IMR-90 (cell line): ENCODE measurements at regions not wholly inside any gene's neighbourhood (a gene's known extent, or its start where the extent isn't known, plus 50 kb on each side); places are given as distances from the start of the nearest gene placed in this dataset.

Experiments used
- ATAC-seq: fragments of 200-7000 bp; cut with Tn5 transposase; 2 replicates; pipeline ENCODE4 v1.9.1; 2020; ENCODE audit warnings: low read depth, mild to moderate bottlenecking, moderate library complexity
- BruUV-seq: library from RNA; stranded (reverse); fragments of 400-500 nt; replicated peaks from 2 replicates; lab custom pipeline; 2021; lab: Mats Ljungman, UMichigan
- CTCF ChIA-PET: fragments of 300-600 bp; formaldehyde crosslinking; extraction: SDS; loops from one replicate; lab custom pipeline; 2021; ENCODE audit warnings: antibody characterized with exemption; lab: Yijun Ruan, JAX
- POLR2A ChIA-PET: fragments of 300-600 bp; sonication (Branson Sonifier 250); formaldehyde crosslinking; loops from one replicate; lab custom pipeline; 2022; ENCODE audit warnings: antibody characterized with exemption; ENCODE audit not compliant: unreplicated experiment; lab: Charles Lee
- DNase-seq: peaks from one replicate; pipeline ENCODE4 v3.0.0; 2013
- H2AFZ ChIP-seq: replicated peaks from 2 replicates; pipeline ENCODE3; 2013; ENCODE audit warnings: low read length, mild to moderate bottlenecking; ENCODE audit not compliant: poor library complexity
- H2AK5ac ChIP-seq: 2 replicates; pipeline ENCODE4 v1.6.1; 2013; ENCODE audit warnings: low read depth, low read length, inconsistent platforms
- H2AK9ac ChIP-seq: replicated peaks from 2 replicates; pipeline ENCODE3; 2013; ENCODE audit warnings: mild to moderate bottlenecking, low read depth, low read length, moderate library complexity; ENCODE audit not compliant: poor library complexity
- H2BK120ac ChIP-seq: 2 replicates; pipeline ENCODE4 v1.6.1; 2013; ENCODE audit warnings: low read depth, low read length, inconsistent platforms
- H2BK15ac ChIP-seq: 3 replicates; pipeline ENCODE4 v1.6.1; 2013; ENCODE audit warnings: low read depth, low read length, inconsistent platforms
- H2BK20ac ChIP-seq: 2 replicates; pipeline ENCODE4 v1.6.1; 2013; ENCODE audit warnings: low read depth, mild to moderate bottlenecking, inconsistent platforms, low read length, moderate library complexity
- H2BK5ac ChIP-seq: 2 replicates; pipeline ENCODE4 v1.6.1; 2013; ENCODE audit warnings: mild to moderate bottlenecking, low read depth, low read length, inconsistent platforms; ENCODE audit not compliant: poor library complexity, severe bottlenecking
- H3K14ac ChIP-seq: replicated peaks from 2 replicates; pipeline ENCODE4 v1.6.1; 2013; ENCODE audit warnings: low read depth, low read length, inconsistent platforms
- H3K18ac ChIP-seq: 2 replicates; pipeline ENCODE4 v1.6.1; 2013; ENCODE audit warnings: low read depth, low read length, control low read depth
- H3K23ac ChIP-seq: 2 replicates; pipeline ENCODE4 v1.6.1; 2013; ENCODE audit warnings: low read depth, low read length, inconsistent platforms
- H3K27ac ChIP-seq: 2 replicates; pipeline ENCODE4 v1.5.1; 2013; ENCODE audit warnings: mild to moderate bottlenecking, control low read depth, low read length; ENCODE audit not compliant: insufficient read depth
- H3K27me3 ChIP-seq: 2 replicates; pipeline ENCODE4 v1.6.1; 2013; ENCODE audit warnings: low read length; ENCODE audit not compliant: control insufficient read depth, insufficient read depth
- H3K36me3 ChIP-seq: 2 replicates; pipeline ENCODE4 v1.6.1; 2013; ENCODE audit warnings: low read length, mixed read lengths; ENCODE audit not compliant: control insufficient read depth, insufficient read depth
- H3K4ac ChIP-seq: 2 replicates; pipeline ENCODE4 v1.6.1; 2013; ENCODE audit warnings: low read depth, low read length, inconsistent platforms
- H3K4me1 ChIP-seq: 2 replicates; pipeline ENCODE4 v1.6.1; 2013; ENCODE audit warnings: low read length, mixed read lengths; ENCODE audit not compliant: control insufficient read depth, insufficient read depth
- H3K4me2 ChIP-seq: 2 replicates; pipeline ENCODE4 v1.6.1; 2013; ENCODE audit warnings: low read depth, mild to moderate bottlenecking, control low read depth, low read length, moderate library complexity
- H3K4me3 ChIP-seq: 2 replicates; pipeline ENCODE4 v1.5.1; 2013; ENCODE audit warnings: low read depth, mild to moderate bottlenecking, control low read depth, low read length, moderate library complexity; ENCODE audit not compliant: insufficient read depth
- H3K56ac ChIP-seq: 2 replicates; pipeline ENCODE4 v1.6.1; 2013; ENCODE audit warnings: low read length, inconsistent platforms; ENCODE audit not compliant: insufficient read depth; ENCODE audit errors: extremely low read depth
- H3K79me1 ChIP-seq, 2 experiments: 2 replicates each; pipeline ENCODE4 v1.6.1; 2013; ENCODE audit warnings: low read length in 2 of 2, inconsistent platforms in 1 of 2, low read depth in 1 of 2
- H3K9ac ChIP-seq: 2 replicates; pipeline ENCODE4 v1.6.1; 2013; ENCODE audit warnings: low read depth, low read length, control low read depth
- H3K9me1 ChIP-seq: 2 replicates; pipeline ENCODE4 v1.6.1; 2013; ENCODE audit warnings: low read length, inconsistent platforms; ENCODE audit not compliant: insufficient read depth
- H3K9me3 ChIP-seq: 2 replicates; pipeline ENCODE4 v1.6.1; 2013; ENCODE audit warnings: low read length; ENCODE audit not compliant: control insufficient read depth, insufficient read depth
- H4K20me1 ChIP-seq: 2 replicates; pipeline ENCODE4 v1.6.1; 2013; ENCODE audit warnings: low read length, inconsistent platforms; ENCODE audit not compliant: insufficient read depth
- H4K5ac ChIP-seq: 2 replicates; pipeline ENCODE4 v1.6.1; 2013; ENCODE audit warnings: mild to moderate bottlenecking, low read depth, low read length, control low read depth
- H4K8ac ChIP-seq, 2 experiments: 2 replicates each; pipeline ENCODE4 v1.6.1; 2013; ENCODE audit warnings: low read depth in 2 of 2, low read length in 2 of 2, control low read depth in 1 of 2, inconsistent platforms in 1 of 2
- H4K91ac ChIP-seq: 2 replicates; pipeline ENCODE4 v1.6.1; 2013; ENCODE audit warnings: low read depth, low read length, inconsistent platforms; ENCODE audit not compliant: insufficient read depth
- BHLHE40 ChIP-seq: fragments of 150-350 bp; IDR thresholded peaks from 2 replicates; pipeline ENCODE4 v1.6.1; 2016; ENCODE audit warnings: mild to moderate bottlenecking, low read depth, low read length
- CEBPB ChIP-seq: IDR thresholded peaks from 2 replicates; pipeline ENCODE4 v1.6.1; 2012; ENCODE audit warnings: low read depth, low read length, improper control_type of control experiment
- CHD1 ChIP-seq: IDR thresholded peaks from 2 replicates; pipeline ENCODE4 v1.6.1; 2012; ENCODE audit warnings: low read depth, low read length, improper control_type of control experiment
- ELK1 ChIP-seq: fragments of 150-350 bp; IDR thresholded peaks from 2 replicates; pipeline ENCODE4 v1.6.1; 2016; ENCODE audit warnings: low read depth, mild to moderate bottlenecking, low read length, moderate library complexity, borderline replicate concordance
- FOS ChIP-seq: fragments of 150-350 bp; IDR thresholded peaks from 2 replicates; pipeline ENCODE4 v1.6.1; 2016; ENCODE audit warnings: low read depth, low read length
- MAFK ChIP-seq: IDR thresholded peaks from 2 replicates; pipeline ENCODE4 v1.6.1; 2012; ENCODE audit warnings: low read depth, low read length, improper control_type of control experiment
- MAZ ChIP-seq: IDR thresholded peaks from 2 replicates; pipeline ENCODE4 v1.6.1; 2012; ENCODE audit warnings: low read depth, mild to moderate bottlenecking, low read length, improper control_type of control experiment, moderate library complexity, borderline replicate concordance
- MXI1 ChIP-seq: IDR thresholded peaks from 2 replicates; pipeline ENCODE4 v1.6.1; 2012; ENCODE audit warnings: low read depth, mild to moderate bottlenecking, low read length, moderate library complexity, borderline replicate concordance
- NFE2L2 ChIP-seq: fragments of 150-350 bp; IDR thresholded peaks from 2 replicates; pipeline ENCODE4 v1.6.1; 2016; ENCODE audit warnings: low read depth, mild to moderate bottlenecking, low read length
- POLR2A ChIP-seq: IDR thresholded peaks from 2 replicates; pipeline ENCODE4 v1.6.1; 2012; ENCODE audit warnings: mild to moderate bottlenecking, low read depth, low read length
- RAD21 ChIP-seq: IDR thresholded peaks from 2 replicates; pipeline ENCODE4 v1.6.1; 2012; ENCODE audit warnings: low read length, improper control_type of control experiment
- RCOR1 ChIP-seq: IDR thresholded peaks from 2 replicates; pipeline ENCODE4 v1.6.1; 2012; ENCODE audit warnings: mild to moderate bottlenecking, low read length, improper control_type of control experiment; ENCODE audit not compliant: insufficient replicate concordance
- RFX5 ChIP-seq: IDR thresholded peaks from 2 replicates; pipeline ENCODE4 v1.8.0; 2012; ENCODE audit warnings: low read depth, mild to moderate bottlenecking, low read length, moderate library complexity
- SMC3 ChIP-seq: fragments of 150-350 bp; IDR thresholded peaks from 2 replicates; pipeline ENCODE4 v1.6.1; 2016; ENCODE audit warnings: low read depth, mild to moderate bottlenecking, antibody characterized with exemption, low read length, moderate library complexity
- WGBS, 2 experiments: methylation state at CpG; one replicate each; pipeline versions ENCODE4 v1.1.5 to v1.1.7; 2013; ENCODE audit warnings: missing lambda C conversion rate in 2 of 2; ENCODE audit not compliant: insufficient read length in 1 of 2; ENCODE audit errors: extremely low coverage in 2 of 2; 5-methylcytosine and 5-hydroxymethylcytosine counted together
- dilution Hi-C: fragments of 300-500 bp; cut with HindIII; formaldehyde crosslinking; loops from one replicate; pipeline ENCODE4 v1.14.3; 2018; ENCODE audit warnings: low sequenced_read_pairs; ENCODE audit not compliant: unreplicated experiment
- in situ Hi-C: fragments of 300-500 bp; cut with MboI; formaldehyde crosslinking; loops from 3 replicates; pipeline ENCODE4 v1.14.3; 2019; ENCODE audit warnings: low sequenced_read_pairs, inconsistent platforms, mixed read lengths
- intact Hi-C: fragments of 100-400 bp; cut with micrococcal nuclease; formaldehyde crosslinking; loops from 2 replicates; pipeline ENCODE4 v1.10.0; 2022
- TF ChIP-seq, protein P1 (sequence below): fragments of 150-350 bp; IDR thresholded peaks from 2 replicates; pipeline ENCODE4 v1.6.1; 2017; ENCODE audit warnings: mild to moderate bottlenecking, antibody characterized with exemption, low read length, low read depth
- TF ChIP-seq, protein P2 (sequence below): conservative IDR thresholded peaks from 2 replicates; pipeline ENCODE4 v1.5.1; 2012; ENCODE audit warnings: mild to moderate bottlenecking, low read depth, low read length, improper control_type of control experiment

DNA sequence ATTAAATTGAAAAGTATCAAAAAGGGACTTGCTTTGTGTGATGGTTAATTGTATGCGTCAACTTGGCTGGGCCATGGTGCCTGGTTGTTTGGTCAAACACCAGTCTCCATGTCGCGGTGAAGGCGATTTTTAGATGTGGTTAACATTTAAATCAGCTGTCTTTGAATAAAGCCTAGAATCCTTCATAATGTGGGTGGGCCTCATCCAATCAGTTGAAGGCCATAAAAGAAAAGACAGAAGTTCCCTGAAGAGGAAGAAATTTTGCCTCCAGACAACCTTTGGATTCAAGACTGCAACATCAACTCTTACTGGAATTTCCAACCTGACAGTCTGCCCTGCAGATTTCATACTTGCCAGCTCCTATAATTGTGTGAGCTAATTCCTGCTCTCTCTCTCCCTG, 160.5 kb downstream of the SH3BP4 start:
- Histone ChIP-seq H3K56ac (no peak overlapping the region), H2BK5ac (no peak overlapping the region), H2AK9ac (no peak overlapping the region), H3K4me2 (no peak overlapping the region), H3K36me3 (no peaks in the 10 kb centered on the region), H3K27ac (no peak overlapping the region), H4K20me1 (no peaks in the 10 kb centered on the region), H3K4me1 (no peaks in the 10 kb centered on the region), H3K18ac (no peak overlapping the region), H3K23ac (no peak overlapping the region), H2BK120ac (no peak overlapping the region), H2BK15ac (no peak overlapping the region), H3K79me1 (no peaks in the 10 kb centered on the region), H3K9me1 (no peaks in the 10 kb centered on the region), H2AFZ (no peak overlapping the region), H3K9ac (no peak overlapping the region), H4K8ac (no peak overlapping the region), H2BK20ac (no peak overlapping the region), H3K27me3 (no peaks in the 10 kb centered on the region; the same call in 1 of the 2 replicates), H3K14ac (no peak overlapping the region), H3K4ac (no peak overlapping the region), H3K4me3 (no peak overlapping the region), H4K91ac (no peak overlapping the region), H3K9me3 (no peaks in the 10 kb centered on the region), H4K5ac (no peak overlapping the region), H2AK5ac (no peak overlapping the region)
- ChIA-PET POLR2A (no interaction called here), CTCF (no interaction called here)
- no CpG with 5 or more reads among the region's 4 CpGs for WGBS, 2 experiments
- dilution Hi-C loops = loop anchor here (25.0 kb wide), 1 partner anchor 550 kb away; no protein-coding TSS in a partner anchor
- in situ Hi-C loops = loop anchor here (10.0 to 25.0 kb wide), 3 partner anchors 850 to 1128 kb away; no protein-coding TSS in a partner anchor
- DNase-seq = no peak
- intact Hi-C loops = no loop called here
- TF ChIP-seq, protein P1, sequence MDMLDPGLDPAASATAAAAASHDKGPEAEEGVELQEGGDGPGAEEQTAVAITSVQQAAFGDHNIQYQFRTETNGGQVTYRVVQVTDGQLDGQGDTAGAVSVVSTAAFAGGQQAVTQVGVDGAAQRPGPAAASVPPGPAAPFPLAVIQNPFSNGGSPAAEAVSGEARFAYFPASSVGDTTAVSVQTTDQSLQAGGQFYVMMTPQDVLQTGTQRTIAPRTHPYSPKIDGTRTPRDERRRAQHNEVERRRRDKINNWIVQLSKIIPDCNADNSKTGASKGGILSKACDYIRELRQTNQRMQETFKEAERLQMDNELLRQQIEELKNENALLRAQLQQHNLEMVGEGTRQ = no peak
- TF ChIP-seq FOS (no peak), RFX5 (no peak), RAD21 (no peak), BHLHE40 (no peak), RCOR1 (no peak), MAFK (no peak), CEBPB (no peak), CHD1 (no peak), NFE2L2 (no peak), POLR2A (no peak), MXI1 (no peak), SMC3 (no peak), ELK1 (no peak), MAZ (no peak)
- TF ChIP-seq, protein P2, sequence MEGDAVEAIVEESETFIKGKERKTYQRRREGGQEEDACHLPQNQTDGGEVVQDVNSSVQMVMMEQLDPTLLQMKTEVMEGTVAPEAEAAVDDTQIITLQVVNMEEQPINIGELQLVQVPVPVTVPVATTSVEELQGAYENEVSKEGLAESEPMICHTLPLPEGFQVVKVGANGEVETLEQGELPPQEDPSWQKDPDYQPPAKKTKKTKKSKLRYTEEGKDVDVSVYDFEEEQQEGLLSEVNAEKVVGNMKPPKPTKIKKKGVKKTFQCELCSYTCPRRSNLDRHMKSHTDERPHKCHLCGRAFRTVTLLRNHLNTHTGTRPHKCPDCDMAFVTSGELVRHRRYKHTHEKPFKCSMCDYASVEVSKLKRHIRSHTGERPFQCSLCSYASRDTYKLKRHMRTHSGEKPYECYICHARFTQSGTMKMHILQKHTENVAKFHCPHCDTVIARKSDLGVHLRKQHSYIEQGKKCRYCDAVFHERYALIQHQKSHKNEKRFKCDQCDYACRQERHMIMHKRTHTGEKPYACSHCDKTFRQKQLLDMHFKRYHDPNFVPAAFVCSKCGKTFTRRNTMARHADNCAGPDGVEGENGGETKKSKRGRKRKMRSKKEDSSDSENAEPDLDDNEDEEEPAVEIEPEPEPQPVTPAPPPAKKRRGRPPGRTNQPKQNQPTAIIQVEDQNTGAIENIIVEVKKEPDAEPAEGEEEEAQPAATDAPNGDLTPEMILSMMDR = no peak
- no TSS peak for BruUV-seq
- ATAC-seq = no peak
